Gastrocnemius medialis (tissue), 4 donors: ENCODE measurements at regions not wholly inside any gene's neighbourhood (a gene's known extent, or its start where the extent isn't known, plus 50 kb on each side); places are given as distances from the start of the nearest gene placed in this dataset.

Experiments
- CTCF ChIP-seq, 5 experiments: fragments of 450-650 bp in 3 of 5; fragments of 200-600 bp in 2 of 5; sonication (generic) in 2 of 5; IDR thresholded peaks in 4 of 5; conservative IDR thresholded peaks in 1 of 5; 1 replicate in 4 of 5; 2 replicates in 1 of 5; pipeline ENCODE4 v1.5.1; 2016 to 2019; ENCODE audit warnings: antibody characterized with exemption in 5 of 5, mild to moderate bottlenecking in 3 of 5, moderate library complexity in 3 of 5
- POLR2A ChIP-seq, 2 donors: fragments of 450-650 bp; IDR thresholded peaks; one replicate each; pipeline ENCODE4 v1.6.1; 2017; ENCODE audit warnings: antibody characterized with exemption in 2 of 2, mild to moderate bottlenecking in 2 of 2, moderate library complexity in 2 of 2

DNA sequence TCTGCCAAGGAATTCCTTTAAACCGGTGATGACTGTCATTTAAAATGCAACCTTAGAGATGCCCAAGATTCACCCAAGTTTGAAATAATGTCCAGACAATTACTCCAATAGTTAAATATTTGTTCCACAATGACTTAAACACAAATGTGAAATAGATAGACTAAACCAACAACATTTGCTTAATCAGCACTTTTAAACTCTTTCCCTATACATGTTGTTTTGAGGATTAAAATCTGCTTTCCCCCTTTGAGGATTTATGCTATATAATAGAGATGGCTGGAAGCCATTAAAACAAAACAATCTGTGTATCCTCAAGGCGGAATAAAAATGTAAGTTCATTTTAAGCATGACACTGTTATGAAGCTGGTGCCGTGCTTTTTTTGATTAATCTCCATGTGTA lies 297.8 kb upstream of the RSPO3 start:
- TF ChIP-seq POLR2A (IDR thresholded peaks at IDR 0.05): no peak
- TF ChIP-seq CTCF (IDR thresholded peaks at IDR 0.05 in 4 of 5, conservative IDR thresholded peaks at IDR 0.05 in 1 of 5): no peak
